H9 (cell line): ENCODE measurements at regions not wholly inside any gene's neighbourhood (a gene's known extent, or its start where the extent isn't known, plus 50 kb on each side); places are given as distances from the start of the nearest gene placed in this dataset.

ENCODE experiments used
- DNase-seq: peaks from one replicate; pipeline ENCODE4 v3.0.0-alpha.2; 2017
- H2AFZ ChIP-seq: one replicate; pipeline ENCODE4 v1.6.1; 2013; ENCODE audit warnings: mild to moderate bottlenecking, low read length, control low read depth, moderate library complexity
- H2AK5ac ChIP-seq: 2 replicates; pipeline ENCODE4 v1.6.1; 2013; ENCODE audit warnings: low read length, control low read depth, mixed read lengths; ENCODE audit not compliant: insufficient read length
- H2BK120ac ChIP-seq: one replicate; pipeline ENCODE4 v1.6.1; 2013; ENCODE audit warnings: low read depth, mild to moderate bottlenecking, low read length, control low read depth, inconsistent platforms; ENCODE audit not compliant: poor library complexity, severe bottlenecking
- H2BK12ac ChIP-seq: 2 replicates; pipeline ENCODE4 v1.6.1; 2013; ENCODE audit warnings: low read length, control low read depth, mixed read lengths, low read depth; ENCODE audit not compliant: insufficient read length
- H2BK15ac ChIP-seq: 2 replicates; pipeline ENCODE4 v1.6.1; 2013; ENCODE audit warnings: low read depth, low read length, control low read depth
- H2BK20ac ChIP-seq: one replicate; pipeline ENCODE4 v1.6.1; 2013; ENCODE audit warnings: low read depth, mild to moderate bottlenecking, low read length, control low read depth, inconsistent platforms; ENCODE audit not compliant: poor library complexity, severe bottlenecking
- H2BK5ac ChIP-seq: 2 replicates; pipeline ENCODE4 v1.6.1; 2013; ENCODE audit warnings: low read length, control low read depth, mixed read lengths; ENCODE audit not compliant: insufficient read length
- H3K14ac ChIP-seq: 2 replicates; pipeline ENCODE4 v1.6.1; 2013; ENCODE audit warnings: low read length, control low read depth; ENCODE audit not compliant: insufficient read depth
- H3K18ac ChIP-seq: 2 replicates; pipeline ENCODE4 v1.6.1; 2013; ENCODE audit warnings: low read depth, mild to moderate bottlenecking, mixed read lengths, low read length, control low read depth; ENCODE audit not compliant: insufficient read length
- H3K23ac ChIP-seq: 2 replicates; pipeline ENCODE4 v1.6.1; 2013; ENCODE audit warnings: low read length, control low read depth, mixed read lengths, low read depth; ENCODE audit not compliant: insufficient read length
- H3K23me2 ChIP-seq: 2 replicates; pipeline ENCODE4 v1.6.1; 2013; ENCODE audit warnings: low read depth, mild to moderate bottlenecking, mixed read lengths, low read length, control low read depth; ENCODE audit not compliant: insufficient read length, poor library complexity, severe bottlenecking
- H3K27ac ChIP-seq: 2 replicates; pipeline ENCODE4 v1.5.1; 2013; ENCODE audit warnings: low read length, control low read depth, mixed read lengths, low read depth; ENCODE audit not compliant: insufficient read length
- H3K27me3 ChIP-seq: 2 replicates; pipeline ENCODE4 v1.6.1; 2013; ENCODE audit warnings: low read length, control low read depth, inconsistent platforms; ENCODE audit not compliant: insufficient read depth
- H3K4ac ChIP-seq: 2 replicates; pipeline ENCODE4 v1.6.1; 2013; ENCODE audit warnings: low read depth, mild to moderate bottlenecking, control low read depth, inconsistent platforms, low read length, moderate library complexity
- H3K4me1 ChIP-seq: 2 replicates; pipeline ENCODE4 v1.6.1; 2013; ENCODE audit warnings: low read length, control low read depth, inconsistent platforms; ENCODE audit not compliant: insufficient read depth
- H3K4me2 ChIP-seq: 2 replicates; pipeline ENCODE4 v1.6.1; 2013; ENCODE audit warnings: low read length, control low read depth, mixed read lengths; ENCODE audit not compliant: insufficient read length, insufficient read depth
- H3K56ac ChIP-seq: 2 replicates; pipeline ENCODE4 v1.6.1; 2013; ENCODE audit warnings: low read depth, mild to moderate bottlenecking, mixed read lengths, low read length, control low read depth; ENCODE audit not compliant: insufficient read length
- H3K79me1 ChIP-seq: 2 replicates; pipeline ENCODE4 v1.6.1; 2013; ENCODE audit warnings: low read depth, mild to moderate bottlenecking, moderate library complexity, low read length, control low read depth, inconsistent platforms; ENCODE audit not compliant: insufficient read depth, poor library complexity, severe bottlenecking
- H3K79me2 ChIP-seq: 2 replicates; pipeline ENCODE4 v1.6.1; 2013; ENCODE audit warnings: low read length, control low read depth, inconsistent platforms; ENCODE audit not compliant: insufficient read depth
- H3K9ac ChIP-seq: 2 replicates; pipeline ENCODE4 v1.6.1; 2013; ENCODE audit warnings: low read length, control low read depth, mixed read lengths; ENCODE audit not compliant: insufficient read length; ENCODE audit errors: extremely low read depth
- H3K9me3 ChIP-seq: one replicate; pipeline ENCODE4 v1.6.1; 2013; ENCODE audit warnings: low read depth, low read length, inconsistent platforms; ENCODE audit not compliant: control insufficient read depth
- H3T11ph ChIP-seq: one replicate; pipeline ENCODE4 v1.6.1; 2013; ENCODE audit warnings: mild to moderate bottlenecking, low read length, control low read depth, inconsistent platforms
- H4K20me1 ChIP-seq: one replicate; pipeline ENCODE4 v1.6.1; 2013; ENCODE audit not compliant: control insufficient read depth, insufficient read length, insufficient read depth
- H4K5ac ChIP-seq: 2 replicates; pipeline ENCODE4 v1.6.1; 2013; ENCODE audit warnings: low read depth, mild to moderate bottlenecking, mixed read lengths, low read length, control low read depth; ENCODE audit not compliant: insufficient read length
- H4K8ac ChIP-seq: replicated peaks from 2 replicates; pipeline ENCODE4 v1.6.1; 2013; ENCODE audit warnings: low read length, control low read depth, mixed read lengths, low read depth; ENCODE audit not compliant: insufficient read length
- H4K91ac ChIP-seq: 2 replicates; pipeline ENCODE4 v1.6.1; 2013; ENCODE audit warnings: low read depth, mild to moderate bottlenecking, moderate library complexity, mixed read lengths, low read length, control low read depth; ENCODE audit not compliant: insufficient read length
- H3K27ac Mint-ChIP-seq, 3 experiments: 2 replicates in 2 of 3; 3 replicates in 1 of 3; pipeline ENCODE4 v1.8.0; 2020 to 2021; ENCODE audit warnings: mixed read lengths in 3 of 3, mild to moderate bottlenecking in 1 of 3, moderate library complexity in 1 of 3
- H3K27me3 Mint-ChIP-seq: 2 replicates; pipeline ENCODE4 v1.8.0; 2021; ENCODE audit warnings: low read depth, mild to moderate bottlenecking, moderate library complexity, mixed read lengths
- H3K36me3 Mint-ChIP-seq, 3 experiments: 2 replicates in 2 of 3; 3 replicates in 1 of 3; pipeline ENCODE4 v1.8.0; 2020 to 2021; ENCODE audit warnings: low read depth in 3 of 3, mixed read lengths in 3 of 3; ENCODE audit not compliant: insufficient read depth in 1 of 3
- H3K4me1 Mint-ChIP-seq, 2 experiments: 2 replicates each; pipeline ENCODE4 v1.8.0; 2020; ENCODE audit warnings: mixed read lengths in 2 of 2
- H3K4me3 Mint-ChIP-seq, 2 experiments: 2 replicates in 1 of 2; 3 replicates in 1 of 2; pipeline ENCODE4 v1.8.0; 2020 to 2021; ENCODE audit warnings: mild to moderate bottlenecking in 2 of 2, mixed read lengths in 2 of 2, moderate library complexity in 1 of 2
- H3K9me3 Mint-ChIP-seq, 2 experiments: 2 replicates in 1 of 2; 3 replicates in 1 of 2; pipeline ENCODE4 v1.8.0; 2020; ENCODE audit warnings: mild to moderate bottlenecking in 2 of 2, mixed read lengths in 2 of 2, moderate library complexity in 1 of 2
- CTCF ChIP-seq: fragments of 200-600 bp; sonication (generic); conservative IDR thresholded peaks from 3 replicates; pipeline ENCODE4 v1.8.0; 2021; ENCODE audit warnings: antibody characterized with exemption, mild to moderate bottlenecking
- WGBS: extraction: QIAGEN DNeasy Blood & Tissue Kit; methylation state at CpG from one replicate; pipeline ENCODE4 v1.1.7; 2013; ENCODE audit warnings: missing lambda C conversion rate, low lambda C conversion rate, mixed read lengths; ENCODE audit not compliant: insufficient read length; ENCODE audit errors: extremely low coverage; 5-methylcytosine and 5-hydroxymethylcytosine counted together

DNA sequence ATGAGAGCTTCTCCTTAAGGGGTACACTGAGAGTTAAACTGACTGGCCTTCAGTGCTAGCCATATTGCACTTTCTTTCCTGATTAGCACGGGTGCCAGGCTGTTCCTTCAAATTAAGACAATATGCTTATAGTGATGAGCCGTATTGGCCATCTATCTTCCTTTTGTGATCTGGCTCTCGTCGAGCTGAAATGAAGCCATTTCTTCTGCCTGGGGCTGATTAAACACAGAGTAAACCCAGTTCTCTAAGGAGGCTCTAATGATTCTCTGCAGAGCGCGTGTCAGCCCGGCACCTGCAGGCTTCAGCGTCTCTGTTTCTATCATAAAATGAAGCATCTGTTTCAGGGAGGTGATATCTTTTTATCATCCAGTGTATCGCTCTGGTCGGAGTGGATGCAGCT, 107.5 kb upstream of the NR2F2 start:
- no peaks in the 10 kb centered on the region; the same call in 1 of the 2 replicates for H3K27me3 ChIP-seq
- no peaks in the 10 kb centered on the region for H3K9me3 Mint-ChIP-seq
- no peaks in the 10 kb centered on the region for H4K20me1 ChIP-seq
- DNase-seq: no peak
- no peaks in the 10 kb centered on the region for H3K4me1 ChIP-seq
- no peaks in the 10 kb centered on the region for H3K36me3 Mint-ChIP-seq
- no peak overlapping the region for H3K27ac Mint-ChIP-seq
- no peak overlapping the region for H2AK5ac ChIP-seq
- no peaks in the 10 kb centered on the region for H3K79me2 ChIP-seq
- no peak overlapping the region for H4K5ac ChIP-seq
- no peak overlapping the region for H4K91ac ChIP-seq
- no peak overlapping the region for H4K8ac ChIP-seq
- H3K27me3 Mint-ChIP-seq: peaks cover 60% of the 10 kb centered on the region
- H2AFZ ChIP-seq: no peak overlapping the region
- no peak overlapping the region for H3K23ac ChIP-seq
- peaks cover 3 to 5% of the 10 kb centered on the region in 2 experiments; a peak in 3 of 4 replicates for H3K4me1 Mint-ChIP-seq
- H2BK15ac ChIP-seq: no peak overlapping the region
- no peak overlapping the region for H3K14ac ChIP-seq
- H2BK5ac ChIP-seq: no peak overlapping the region
- no peak overlapping the region for H2BK20ac ChIP-seq
- no peaks in the 10 kb centered on the region for H3K79me1 ChIP-seq
- H3K9me3 ChIP-seq: no peaks in the 10 kb centered on the region
- TF ChIP-seq CTCF: no peak
- no peak overlapping the region for H3K4me2 ChIP-seq
- no peak overlapping the region for H3K4ac ChIP-seq
- H3K9ac ChIP-seq: no peak overlapping the region
- WGBS: no CpG with 5 or more reads among the region's 10 CpGs
- H3K23me2 ChIP-seq: no peaks in the 10 kb centered on the region
- H3K56ac ChIP-seq: no peak overlapping the region
- H3K18ac ChIP-seq: no peak overlapping the region
- H2BK120ac ChIP-seq: no peak overlapping the region
- H3K4me3 Mint-ChIP-seq: no peak overlapping the region
- no peak overlapping the region for H3K27ac ChIP-seq
- no peak overlapping the region for H3T11ph ChIP-seq
- H2BK12ac ChIP-seq: no peak overlapping the region
